NCI-H146 treated with DMSO at 0.1 percent for 48 hours (cell line): ENCODE measurements at regions not wholly inside any gene's neighbourhood (a gene's known extent, or its start where the extent isn't known, plus 50 kb on each side); places are given as distances from the start of the nearest gene placed in this dataset.
A peak's percentile ranks its signal among the peaks of the same experiment; 100 is the strongest.

Source experiments
- DNase-seq: peaks from one replicate; lab custom pipeline; 2025; ENCODE audit not compliant: unreplicated experiment; lab: John Stamatoyannopoulos, UW

DNA sequence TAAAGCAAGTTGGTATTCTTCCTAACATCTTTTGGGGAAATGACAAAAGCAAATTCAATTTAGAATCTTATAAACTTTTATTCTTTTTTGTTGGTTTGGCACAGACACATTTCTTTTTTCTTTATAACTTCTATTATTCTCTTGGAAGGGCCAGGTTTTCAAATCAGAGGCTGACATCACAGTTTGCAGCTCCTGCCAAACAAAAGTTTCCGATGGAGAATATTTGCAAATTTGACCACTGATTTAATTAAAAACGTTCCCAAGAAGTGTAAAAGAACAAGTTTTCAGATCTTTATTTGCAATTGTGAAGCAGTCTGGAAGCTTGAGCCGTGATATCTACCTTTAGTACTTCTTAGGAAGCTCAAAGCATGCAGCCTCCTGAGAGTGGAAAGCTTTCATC is 53.8 kb upstream of the CD83 start:
- DNase-seq = no peak

DNA sequence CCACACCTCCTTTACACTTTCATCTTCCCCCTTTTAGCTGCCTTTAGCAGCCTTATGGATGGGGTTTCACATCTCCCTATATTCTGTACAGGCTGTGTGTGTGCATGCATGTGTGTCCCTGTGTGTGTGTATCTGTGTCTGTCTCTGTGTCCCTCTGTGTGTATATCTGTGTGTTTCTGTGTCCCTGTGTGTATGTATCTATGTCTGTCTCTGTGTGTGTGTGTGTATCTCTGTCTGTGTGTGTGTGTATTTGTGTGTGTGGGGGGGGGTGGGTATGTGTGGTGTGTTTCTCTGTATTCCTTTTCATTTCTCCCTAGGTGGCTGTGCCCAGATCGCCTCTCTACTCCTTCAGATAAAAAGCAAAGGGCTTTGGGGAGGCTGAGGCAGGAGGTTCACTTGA is 52.2 kb upstream of the CD83 start:
- no peak for DNase-seq

DNA sequence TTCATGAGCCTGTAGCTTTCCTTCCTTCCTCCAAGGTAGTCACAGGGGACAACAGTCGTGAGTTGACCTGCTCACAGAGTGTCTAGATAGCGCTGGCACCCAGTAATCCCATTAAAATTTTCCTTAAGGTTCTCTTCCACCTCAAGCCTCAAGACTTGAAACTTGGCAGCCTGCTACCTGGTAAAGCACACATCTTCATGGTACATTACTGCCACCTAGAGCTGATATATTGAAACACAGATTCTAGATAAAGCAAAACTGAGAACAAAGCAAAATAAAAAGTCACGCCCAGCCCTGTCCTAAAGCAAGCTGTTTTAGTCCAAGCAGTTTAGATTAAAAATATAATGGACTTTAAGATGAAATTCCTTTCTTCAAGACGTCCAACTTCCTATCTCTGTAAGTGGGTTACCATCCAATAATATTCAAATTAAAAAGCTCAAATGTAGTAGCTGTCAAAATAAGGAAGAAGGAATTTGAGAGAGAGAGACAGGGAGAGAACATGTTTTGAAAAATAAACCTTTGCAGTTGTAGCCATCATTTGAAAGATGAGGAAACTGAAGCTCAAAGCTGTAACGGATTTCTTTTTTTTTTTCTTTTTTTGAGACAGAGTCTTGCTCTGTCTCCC is 50.7 kb upstream of the CD83 start:
- peak; percentile 76 for DNase-seq

- DNase-seq = no peak
These were observed 49.9 kb upstream of the CD83 start for GRCh38 chr6:14067656-14068055.
